OCI-LY7 (cell line): ENCODE measurements at regions not wholly inside any gene's neighbourhood (a gene's known extent, or its start where the extent isn't known, plus 50 kb on each side); places are given as distances from the start of the nearest gene placed in this dataset.

Source experiments
- EZH2phosphoT487 ChIP-seq: fragments of 200-600 bp; sonication (generic); IDR thresholded peaks from 2 replicates; pipeline ENCODE4 v1.6.1; 2018; ENCODE audit warnings: low read depth, borderline replicate concordance, mild to moderate bottlenecking, mixed run types, antibody characterized with exemption, low read length, moderate library complexity, mixed read lengths
- TF ChIP-seq, protein P1 (sequence below): fragments of 200-600 bp; sonication (generic); conservative IDR thresholded peaks from 2 replicates; pipeline ENCODE4 v1.5.1; 2014; ENCODE audit warnings: mild to moderate bottlenecking, antibody characterized with exemption, low read length, moderate library complexity, mixed read lengths

DNA sequence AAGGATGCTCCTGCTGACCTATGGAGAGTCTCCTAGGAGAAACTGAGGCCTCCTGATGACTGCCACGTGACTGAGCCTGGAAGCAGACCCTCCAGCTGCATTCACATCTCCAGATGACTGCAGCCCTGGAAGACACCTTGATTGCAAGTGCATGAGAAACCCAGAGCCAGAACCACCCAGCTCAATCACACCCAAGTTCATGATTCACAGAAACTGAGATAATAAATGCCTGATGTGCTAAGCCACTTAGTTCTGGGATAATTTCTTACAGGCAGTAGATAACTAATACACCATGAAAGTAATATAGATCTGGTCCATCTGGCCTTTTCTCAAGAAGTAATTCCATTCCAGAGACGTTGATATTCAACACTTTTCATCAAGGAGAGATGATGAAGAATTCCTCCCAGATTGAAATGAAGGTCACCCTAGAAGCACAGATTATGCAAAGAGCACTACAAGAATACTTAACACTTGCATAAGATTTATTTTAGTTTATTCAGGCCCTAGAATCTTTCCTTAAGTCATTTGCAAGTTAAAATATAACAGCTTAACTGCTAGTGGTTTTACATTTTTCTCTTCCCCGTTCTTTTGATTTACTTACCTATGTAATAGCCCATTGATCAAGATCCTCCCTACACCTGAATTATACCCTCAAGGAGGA is 208.2 kb upstream of the INHBA start:
- TF ChIP-seq EZH2phosphoT487, result no peak
- TF ChIP-seq, protein P1, sequence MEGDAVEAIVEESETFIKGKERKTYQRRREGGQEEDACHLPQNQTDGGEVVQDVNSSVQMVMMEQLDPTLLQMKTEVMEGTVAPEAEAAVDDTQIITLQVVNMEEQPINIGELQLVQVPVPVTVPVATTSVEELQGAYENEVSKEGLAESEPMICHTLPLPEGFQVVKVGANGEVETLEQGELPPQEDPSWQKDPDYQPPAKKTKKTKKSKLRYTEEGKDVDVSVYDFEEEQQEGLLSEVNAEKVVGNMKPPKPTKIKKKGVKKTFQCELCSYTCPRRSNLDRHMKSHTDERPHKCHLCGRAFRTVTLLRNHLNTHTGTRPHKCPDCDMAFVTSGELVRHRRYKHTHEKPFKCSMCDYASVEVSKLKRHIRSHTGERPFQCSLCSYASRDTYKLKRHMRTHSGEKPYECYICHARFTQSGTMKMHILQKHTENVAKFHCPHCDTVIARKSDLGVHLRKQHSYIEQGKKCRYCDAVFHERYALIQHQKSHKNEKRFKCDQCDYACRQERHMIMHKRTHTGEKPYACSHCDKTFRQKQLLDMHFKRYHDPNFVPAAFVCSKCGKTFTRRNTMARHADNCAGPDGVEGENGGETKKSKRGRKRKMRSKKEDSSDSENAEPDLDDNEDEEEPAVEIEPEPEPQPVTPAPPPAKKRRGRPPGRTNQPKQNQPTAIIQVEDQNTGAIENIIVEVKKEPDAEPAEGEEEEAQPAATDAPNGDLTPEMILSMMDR, result no peak
